A549 (cell line): ENCODE measurements at regions not wholly inside any gene's neighbourhood (a gene's known extent, or its start where the extent isn't known, plus 50 kb on each side); places are given as distances from the start of the nearest gene placed in this dataset.

Experiments used
- ATAC-seq, 2 experiments: fragments of 200-7000 bp in 1 of 2; fragments of >200 bp in 1 of 2; cut with Nextera tagmentation in 1 of 2; cut with Tn5 transposase in 1 of 2; 3 replicates each; pipeline versions ENCODE4 v1.8.0 to v1.9.1; 2018 to 2020; ENCODE audit warnings: mild to moderate bottlenecking in 1 of 2, moderate library complexity in 1 of 2
- CTCF ChIA-PET: fragments of 300-600 bp; sonication (Branson Sonifier 250); formaldehyde crosslinking; extraction: SDS; loops from one replicate; lab custom pipeline; 2021; ENCODE audit warnings: antibody characterized with exemption, inconsistent platforms; lab: Yijun Ruan, JAX
- POLR2A ChIA-PET: fragments of 350-600 bp; formaldehyde crosslinking; extraction: SDS; loops from one replicate; lab custom pipeline; 2021; ENCODE audit warnings: antibody characterized with exemption, inconsistent platforms; lab: Yijun Ruan, JAX
- DNase-seq, 2 experiments: peaks; one replicate each; pipeline versions ENCODE4 v3.0.0 to v3.0.0-alpha.2; 2011 to 2016; ENCODE audit warnings: low read depth in 1 of 2, low spot score in 1 of 2
- FAIRE-seq: peaks from 2 replicates; lab custom pipeline; 2011; peaks lifted over from hg19 to GRCh38; lab: Jason Lieb, UNC
- H3K27ac ChIP-seq, 2 experiments: fragments of >200 bp; sonication (Bioruptor Twin); formaldehyde crosslinking; 3 replicates each; pipeline ENCODE4 v1.5.1; 2016 to 2017
- H3K4me1 ChIP-seq: fragments of >200 bp; sonication (Bioruptor Twin); formaldehyde crosslinking; 3 replicates; pipeline ENCODE4 v1.6.1; 2016
- H3K4me2 ChIP-seq: fragments of >200 bp; sonication (Bioruptor Twin); formaldehyde crosslinking; 3 replicates; pipeline ENCODE4 v1.6.1; 2016
- H3K4me3 ChIP-seq: fragments of >200 bp; sonication (Bioruptor Twin); formaldehyde crosslinking; 3 replicates; pipeline ENCODE4 v1.5.1; 2016
- H3K9me3 ChIP-seq: fragments of >200 bp; sonication (Bioruptor Twin); formaldehyde crosslinking; 3 replicates; pipeline ENCODE4 v1.6.1; 2016
- BCL3 ChIP-seq: fragments of >200 bp; sonication (Bioruptor Twin); formaldehyde crosslinking; IDR thresholded peaks from 3 replicates; pipeline ENCODE4 v1.6.1; 2016
- CHD2 ChIP-seq: fragments of 150-350 bp; IDR thresholded peaks from 2 replicates; pipeline ENCODE4 v1.6.1; 2014; ENCODE audit warnings: low read length; ENCODE audit not compliant: partially characterized antibody
- CTCF ChIP-seq: fragments of >200 bp; sonication (Bioruptor Twin); formaldehyde crosslinking; IDR thresholded peaks from 3 replicates; pipeline ENCODE4 v1.5.1; 2016
- E2F6 ChIP-seq: IDR thresholded peaks from 2 replicates; pipeline ENCODE4 v1.6.1; 2012; ENCODE audit warnings: low read depth, borderline replicate concordance
- ESRRA ChIP-seq: fragments of 150-350 bp; IDR thresholded peaks from 2 replicates; pipeline ENCODE4 v1.6.1; 2014; ENCODE audit warnings: mild to moderate bottlenecking, low read length, borderline replicate concordance
- FOSL2 ChIP-seq, 2 experiments: fragments of 450-650 bp in 1 of 2; fragments of >200 bp in 1 of 2; sonication (Bioruptor Twin) in 1 of 2; formaldehyde crosslinking; IDR thresholded peaks; 2 replicates each; pipeline versions ENCODE4 v1.5.0 to v1.6.1; 2016 to 2020; ENCODE audit warnings: mild to moderate bottlenecking in 1 of 2, moderate library complexity in 1 of 2
- GATA3 ChIP-seq: IDR thresholded peaks from 2 replicates; pipeline ENCODE4 v1.6.1; 2012; ENCODE audit warnings: borderline replicate concordance
- HOXB13 ChIP-seq: fragments of 250-450 bp; sonication (Bioruptor Pico); IDR thresholded peaks from 2 replicates; pipeline ENCODE4 v1.5.0; 2020; ENCODE audit warnings: low read depth, mild to moderate bottlenecking, moderate library complexity
- MAFK ChIP-seq: fragments of 450-650 bp; IDR thresholded peaks from 2 replicates; pipeline ENCODE4 v1.6.1; 2014; ENCODE audit not compliant: partially characterized antibody
- NR3C1 ChIP-seq: fragments of >200 bp; sonication (Bioruptor Twin); formaldehyde crosslinking; IDR thresholded peaks from 3 replicates; pipeline ENCODE4 v1.6.1; 2017
- PBX3 ChIP-seq: IDR thresholded peaks from 2 replicates; pipeline ENCODE4 v1.6.1; 2012
- PHF8 ChIP-seq: fragments of 200-600 bp; sonication (generic); IDR thresholded peaks from 2 replicates; pipeline ENCODE4 v1.6.1; 2016; ENCODE audit warnings: low read depth, mild to moderate bottlenecking, antibody characterized with exemption, moderate library complexity, borderline replicate concordance
- ZFP36 ChIP-seq: fragments of 450-650 bp; IDR thresholded peaks from 2 replicates; pipeline ENCODE4 v1.6.1; 2014; ENCODE audit warnings: borderline replicate concordance; ENCODE audit not compliant: partially characterized antibody
- ZSCAN20 ChIP-seq: fragments of 250-450 bp; sonication (Bioruptor Pico); IDR thresholded peaks from 2 replicates; pipeline ENCODE4 v1.8.0; 2022; ENCODE audit warnings: mild to moderate bottlenecking, moderate library complexity
- WGBS: methylation state at CpG from one replicate; pipeline ENCODE4 v1.1.6; 2017; ENCODE audit errors: missing lambda C conversion rate; 5-methylcytosine and 5-hydroxymethylcytosine counted together

DNA sequence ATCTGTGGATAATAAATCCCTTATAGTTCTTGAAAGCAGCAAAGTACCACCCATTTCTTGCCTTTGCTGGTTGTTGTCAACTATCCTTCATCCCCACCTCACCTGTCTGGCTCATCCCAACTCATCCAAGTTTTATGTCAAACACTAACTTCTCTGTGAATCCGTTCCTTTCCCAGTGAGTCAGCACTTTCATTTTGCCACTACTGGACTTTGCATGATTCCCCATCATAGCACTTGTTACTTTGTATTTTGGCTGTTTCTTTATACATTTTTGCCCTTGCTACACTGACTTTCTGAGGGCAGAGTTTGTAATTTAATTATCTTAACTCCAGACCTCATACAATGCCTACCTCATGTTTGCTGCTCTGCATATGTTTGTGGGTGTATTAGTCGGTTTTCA, 90.8 kb upstream of the RORA start:
- WGBS, result 3% methylated on average over 2 of the region's 2 CpGs
- CTCF ChIA-PET, result no interaction called here

DNA sequence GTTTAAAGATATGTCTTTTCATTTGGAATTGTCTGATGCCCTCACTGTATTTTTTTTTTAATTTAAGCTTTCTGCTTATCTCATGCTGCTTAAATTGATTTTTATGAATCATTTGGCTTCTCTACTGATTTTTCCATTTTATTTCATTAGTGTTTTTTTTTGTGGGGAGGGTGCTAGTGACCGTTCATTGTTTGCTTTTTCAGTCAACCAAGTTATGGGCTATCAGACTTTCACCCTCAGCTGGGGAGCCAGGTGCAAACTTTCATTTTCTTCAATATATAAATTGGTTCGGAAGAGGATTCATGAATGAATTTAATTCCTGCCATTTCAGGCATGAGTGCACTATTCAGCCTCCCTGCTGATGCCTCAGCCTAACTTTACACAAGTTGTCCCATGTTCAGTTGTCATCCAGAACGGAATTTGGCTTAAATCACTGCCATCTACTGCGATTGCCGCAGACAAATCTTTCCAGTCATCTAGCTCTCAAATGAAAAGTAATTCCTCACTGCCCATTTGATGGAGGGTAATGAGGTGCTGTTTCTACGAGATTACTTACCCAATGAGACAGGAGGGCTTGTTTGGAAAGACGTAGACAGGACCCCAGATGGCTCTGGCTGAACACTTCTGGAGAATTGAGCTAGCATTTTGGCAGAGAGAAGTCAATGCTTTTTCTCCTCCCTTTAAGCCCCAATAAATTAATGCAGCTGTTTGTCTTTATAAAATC, 89.9 kb upstream of the RORA start:
- Histone ChIP-seq H3K4me2 (no peak overlapping the region), H3K9me3 (no peaks in the 10 kb centered on the region), H3K4me1 (no peaks in the 10 kb centered on the region), H3K27ac (no peak overlapping the region), H3K4me3 (no peak overlapping the region)
- 32% methylated on average over 7 of the region's 7 CpGs for WGBS
- FAIRE-seq, result no peak
- ATAC-seq, result no peak
- ChIA-PET POLR2A (no interaction called here), CTCF (no interaction called here)
- no peak for DNase-seq
- no peak for TF ChIP-seq ZSCAN20 (CRISPR knock-in tag)
- TF ChIP-seq CTCF, result no peak
- no peak for TF ChIP-seq ZFP36
- TF ChIP-seq PBX3, result no peak
- TF ChIP-seq E2F6, result no peak
- TF ChIP-seq ESRRA, result no peak
- no peak for TF ChIP-seq HOXB13 (CRISPR knock-in tag)
- no peak for TF ChIP-seq PHF8
- TF ChIP-seq NR3C1, result no peak

More for the DNA sequence above, 90.8 kb upstream of the RORA start:
- FAIRE-seq (no peak), DNase-seq (no peak), ATAC-seq (no peak)
- Histone ChIP-seq H3K4me3 (no peak overlapping the region), H3K9me3 (no peaks in the 10 kb centered on the region), H3K4me2 (no peak overlapping the region), H3K4me1 (no peaks in the 10 kb centered on the region), H3K27ac (no peak overlapping the region)
- POLR2A ChIA-PET, result no interaction called here
- peak; percentile 66 for TF ChIP-seq MAFK
- no peak for TF ChIP-seq FOSL2 (IDR thresholded peaks at IDR 0.05)
- TF ChIP-seq FOSL2 (CRISPR knock-in tag; IDR thresholded peaks at IDR 0.05), result no peak

DNA sequence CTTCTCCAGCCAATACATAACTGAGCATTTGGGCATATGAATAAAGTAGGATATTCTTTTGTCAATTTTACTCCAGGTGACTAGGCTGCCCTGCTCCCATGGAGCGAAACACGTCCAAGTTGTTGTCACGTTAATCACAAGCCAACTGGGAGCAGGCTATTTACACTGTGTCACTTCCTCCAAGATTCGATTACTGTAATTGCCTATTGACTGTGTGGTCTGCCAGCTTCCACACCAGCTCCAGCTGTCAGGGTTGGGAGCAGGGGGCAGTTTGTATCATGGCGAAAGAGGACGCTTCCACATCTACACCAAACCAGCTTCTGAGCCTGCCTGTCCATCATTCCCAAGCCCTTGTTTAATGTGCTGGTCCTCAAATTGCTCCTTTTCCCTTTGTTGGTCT, 89.2 kb upstream of the RORA start:
- FAIRE-seq (no peak), ATAC-seq (no peak), DNase-seq (no peak)
- Histone ChIP-seq H3K27ac (no peak overlapping the region), H3K4me1 (no peaks in the 10 kb centered on the region), H3K4me2 (no peak overlapping the region), H3K9me3 (no peaks in the 10 kb centered on the region), H3K4me3 (no peak overlapping the region)
- 29% methylated on average over 6 of the region's 6 CpGs for WGBS
- ChIA-PET POLR2A (no interaction called here), CTCF (no interaction called here)
- TF ChIP-seq GATA3 (no peak), CHD2 (no peak), BCL3 (no peak), PBX3 (no peak)
